ENCODE measurements at regions not wholly inside any gene's neighbourhood (a gene's known extent, or its start where the extent isn't known, plus 50 kb on each side); places are given as distances from the start of the nearest gene placed in this dataset.

DNA sequence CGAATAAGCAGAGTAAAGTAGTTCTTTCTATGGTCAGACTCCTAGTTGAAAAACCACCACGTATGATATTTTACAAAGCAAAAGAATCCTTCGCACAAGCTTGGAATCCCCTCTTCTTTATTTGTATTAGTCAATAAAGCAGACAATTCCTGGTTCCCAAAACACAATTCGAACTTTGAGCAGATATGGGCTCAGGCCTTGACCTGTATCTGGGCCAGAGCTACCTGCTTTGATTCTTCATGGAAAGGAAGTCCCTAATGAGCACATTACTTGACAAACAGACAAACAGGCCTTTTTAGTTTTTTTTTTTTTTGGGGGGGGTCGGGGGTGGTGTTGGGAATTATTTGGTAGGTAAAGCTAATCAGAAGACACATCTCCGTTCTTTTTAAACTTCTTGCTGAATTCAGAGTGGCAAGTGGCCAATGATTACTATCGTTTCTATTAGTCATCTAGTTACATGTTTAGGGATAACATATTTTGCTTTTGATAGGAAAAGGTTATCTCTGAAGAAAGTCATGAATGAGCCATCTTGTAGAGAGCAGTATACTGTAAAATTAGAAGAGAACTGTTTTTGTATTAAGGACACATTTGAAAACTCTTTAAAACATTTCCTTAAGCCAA lies 116.6 kb upstream of the HMHB1 start:
- no peak for TF ChIP-seq EZH2 (IDR thresholded peaks at IDR 0.05; ENCODE audit: borderline replicate concordance)
- TF ChIP-seq EZH2phosphoT487 (IDR thresholded peaks at IDR 0.05; ENCODE audit: low read depth, severe bottlenecking, unreplicated experiment), result no peak
- TF ChIP-seq, protein P1, sequence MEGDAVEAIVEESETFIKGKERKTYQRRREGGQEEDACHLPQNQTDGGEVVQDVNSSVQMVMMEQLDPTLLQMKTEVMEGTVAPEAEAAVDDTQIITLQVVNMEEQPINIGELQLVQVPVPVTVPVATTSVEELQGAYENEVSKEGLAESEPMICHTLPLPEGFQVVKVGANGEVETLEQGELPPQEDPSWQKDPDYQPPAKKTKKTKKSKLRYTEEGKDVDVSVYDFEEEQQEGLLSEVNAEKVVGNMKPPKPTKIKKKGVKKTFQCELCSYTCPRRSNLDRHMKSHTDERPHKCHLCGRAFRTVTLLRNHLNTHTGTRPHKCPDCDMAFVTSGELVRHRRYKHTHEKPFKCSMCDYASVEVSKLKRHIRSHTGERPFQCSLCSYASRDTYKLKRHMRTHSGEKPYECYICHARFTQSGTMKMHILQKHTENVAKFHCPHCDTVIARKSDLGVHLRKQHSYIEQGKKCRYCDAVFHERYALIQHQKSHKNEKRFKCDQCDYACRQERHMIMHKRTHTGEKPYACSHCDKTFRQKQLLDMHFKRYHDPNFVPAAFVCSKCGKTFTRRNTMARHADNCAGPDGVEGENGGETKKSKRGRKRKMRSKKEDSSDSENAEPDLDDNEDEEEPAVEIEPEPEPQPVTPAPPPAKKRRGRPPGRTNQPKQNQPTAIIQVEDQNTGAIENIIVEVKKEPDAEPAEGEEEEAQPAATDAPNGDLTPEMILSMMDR (IDR thresholded peaks at IDR 0.05; ENCODE audit: poor library complexity), result no peak

All from hepatocyte (in vitro differentiated cells).